Activated naive CD4-positive, alpha-beta T cell treated with anti-CD3 and anti-CD28 coated beads, Interleukin-2, amount 10 ng/mL, durations not matched to agents 7 days and 5 days (primary cell): ENCODE measurements at regions not wholly inside any gene's neighbourhood (a gene's known extent, or its start where the extent isn't known, plus 50 kb on each side); places are given as distances from the start of the nearest gene placed in this dataset.

Experiments used
- CTCF ChIA-PET: fragments of 350-600 bp; sonication (Branson Sonifier 250); formaldehyde crosslinking; loops from one replicate; lab custom pipeline; 2021; ENCODE audit warnings: antibody characterized with exemption; lab: Charles Lee
- DNase-seq: peaks from one replicate; pipeline ENCODE4 v3.0.0-alpha.2; 2020
- H3K27ac Mint-ChIP-seq: one replicate; pipeline ENCODE4 v1.8.0; 2021; ENCODE audit warnings: mild to moderate bottlenecking, moderate library complexity, mixed read lengths
- H3K27me3 Mint-ChIP-seq: one replicate; pipeline ENCODE4 v1.8.0; 2021; ENCODE audit warnings: mild to moderate bottlenecking, mixed read lengths
- H3K36me3 Mint-ChIP-seq: one replicate; pipeline ENCODE4 v1.8.0; 2021; ENCODE audit warnings: mixed read lengths
- H3K4me1 Mint-ChIP-seq: one replicate; pipeline ENCODE4 v1.8.0; 2021; ENCODE audit warnings: mixed read lengths
- H3K4me3 Mint-ChIP-seq: one replicate; pipeline ENCODE4 v1.8.0; 2021; ENCODE audit warnings: mild to moderate bottlenecking, moderate library complexity, mixed read lengths
- H3K9me3 Mint-ChIP-seq: one replicate; pipeline ENCODE4 v1.8.0; 2021; ENCODE audit warnings: mixed read lengths

DNA sequence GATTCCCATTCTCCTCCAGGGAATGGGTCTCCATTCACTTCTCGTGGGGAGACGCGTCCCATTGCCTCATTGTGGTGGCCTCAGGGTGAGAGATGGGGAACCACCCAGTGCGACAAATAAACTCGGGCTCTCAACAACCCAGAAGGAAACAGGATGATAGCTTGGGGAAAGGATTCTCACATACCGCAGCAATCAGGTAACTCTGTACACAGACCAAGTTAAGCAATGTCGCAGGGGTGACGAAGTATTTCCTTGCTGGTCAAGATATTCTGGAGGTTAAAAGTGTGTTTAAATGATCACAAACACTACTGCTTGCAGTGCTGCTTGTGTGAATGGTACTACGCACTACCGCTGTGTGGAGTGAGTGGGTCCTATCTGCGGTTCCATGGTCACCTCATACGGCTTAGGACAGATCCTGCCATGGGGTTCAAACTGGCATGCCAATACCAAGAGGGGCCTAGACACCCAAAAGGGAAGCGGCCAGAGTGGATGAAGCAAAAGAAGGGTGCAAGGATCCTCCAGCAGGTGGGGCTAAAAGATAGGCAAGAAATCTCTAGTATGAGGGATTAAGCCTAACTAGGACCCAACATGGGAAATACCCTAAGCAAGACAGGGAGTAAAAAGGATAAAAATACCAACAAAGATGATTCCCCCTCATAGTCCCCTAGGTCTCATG is 143.8 kb upstream of the TMEM106B start:
- Mint-ChIP-seq H3K9me3 (no peaks in the 10 kb centered on the region), H3K27ac (no peak overlapping the region), H3K36me3 (no peaks in the 10 kb centered on the region), H3K27me3 (peaks cover under 1% of the 10 kb centered on the region), H3K4me1 (no peaks in the 10 kb centered on the region), H3K4me3 (no peak overlapping the region)
- peak; percentile 69 for DNase-seq
- CTCF ChIA-PET: interaction anchor here (0.9 to 5.9 kb wide), 5 partner anchors 10 to 424 kb away, joined by 3 to 32 read pairs (median 4); no protein-coding TSS in a partner anchor

DNA sequence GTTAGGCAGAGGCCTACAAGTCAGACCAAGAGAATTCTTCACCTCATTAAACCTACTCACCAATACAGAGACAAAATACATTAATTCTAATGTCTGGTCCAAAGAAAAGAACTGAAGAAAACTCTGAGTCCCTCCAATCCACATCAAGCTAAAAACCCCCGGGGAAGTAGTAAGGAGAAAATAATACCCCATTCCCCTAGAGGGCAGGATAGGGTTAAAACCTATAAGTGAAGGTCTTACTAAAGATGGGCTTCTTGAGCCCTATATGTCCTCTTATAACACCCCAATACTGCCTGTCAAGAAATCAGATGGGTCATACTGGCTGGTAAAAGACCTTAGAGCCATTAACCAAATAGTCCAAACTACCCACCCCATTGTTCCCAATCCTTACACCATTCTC is 141.3 kb upstream of the TMEM106B start:
- no peaks in the 10 kb centered on the region for H3K4me1 Mint-ChIP-seq
- H3K9me3 Mint-ChIP-seq: peaks cover 4% of the 10 kb centered on the region
- CTCF ChIA-PET: interaction anchor here (0.7 to 5.9 kb wide), 6 partner anchors 222 to 388 kb away, joined by 3 to 32 read pairs (median 4); no protein-coding TSS in a partner anchor
- no peaks in the 10 kb centered on the region for H3K36me3 Mint-ChIP-seq
- DNase-seq: no peak
- peaks cover 4% of the 10 kb centered on the region for H3K27me3 Mint-ChIP-seq
- no peak overlapping the region for H3K27ac Mint-ChIP-seq
- H3K4me3 Mint-ChIP-seq: no peak overlapping the region

DNA sequence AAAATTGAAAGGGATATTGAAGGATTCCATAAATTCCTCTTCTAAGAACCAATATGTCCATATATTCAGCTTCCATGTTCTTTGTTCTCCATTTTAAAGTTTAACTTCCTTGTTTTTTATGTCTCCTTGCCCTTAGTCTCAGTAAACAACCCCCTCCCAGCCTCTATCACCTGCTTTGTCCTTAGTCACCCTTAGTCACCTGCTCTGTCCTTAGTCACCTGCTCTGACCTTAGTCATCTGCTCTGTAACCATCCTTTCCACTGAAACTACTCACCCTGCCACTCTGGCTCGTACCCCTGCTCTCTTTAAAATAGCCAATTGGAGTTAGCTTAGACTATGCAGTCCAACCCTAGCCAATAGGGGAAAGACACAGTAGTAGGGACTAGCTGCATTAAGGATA is 136.2 kb upstream of the TMEM106B start:
- H3K27me3 Mint-ChIP-seq: peaks cover 4% of the 10 kb centered on the region
- H3K4me3 Mint-ChIP-seq: no peak overlapping the region
- CTCF ChIA-PET: no interaction called here
- H3K4me1 Mint-ChIP-seq: no peaks in the 10 kb centered on the region
- DNase-seq: no peak
- H3K9me3 Mint-ChIP-seq: peaks cover 17% of the 10 kb centered on the region
- no peak overlapping the region for H3K27ac Mint-ChIP-seq
- H3K36me3 Mint-ChIP-seq: no peaks in the 10 kb centered on the region

DNA sequence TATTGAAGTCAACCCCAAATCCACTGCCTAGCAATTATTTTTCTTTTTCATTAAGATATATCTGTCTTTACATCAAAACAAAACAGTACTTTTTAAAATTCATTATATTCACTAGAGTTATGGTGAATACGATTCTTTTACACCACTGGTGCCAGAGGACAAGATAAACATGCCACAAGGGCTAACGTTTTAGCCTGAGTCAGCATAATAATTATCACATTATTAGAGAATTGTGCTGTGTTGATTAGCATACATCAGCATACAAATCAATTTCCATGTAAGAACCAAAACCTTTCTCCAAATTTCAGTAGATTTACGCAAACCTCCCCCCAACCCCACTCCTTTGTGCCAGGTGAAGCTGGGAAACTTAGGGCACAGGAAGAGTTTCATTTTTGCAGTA is 131.1 kb upstream of the TMEM106B start:
- Mint-ChIP-seq H3K27ac (no peak overlapping the region), H3K4me3 (no peak overlapping the region), H3K9me3 (peaks cover 10% of the 10 kb centered on the region), H3K36me3 (no peaks in the 10 kb centered on the region), H3K27me3 (no peaks in the 10 kb centered on the region), H3K4me1 (no peaks in the 10 kb centered on the region)
- no peak for DNase-seq
- CTCF ChIA-PET: no interaction called here

DNA sequence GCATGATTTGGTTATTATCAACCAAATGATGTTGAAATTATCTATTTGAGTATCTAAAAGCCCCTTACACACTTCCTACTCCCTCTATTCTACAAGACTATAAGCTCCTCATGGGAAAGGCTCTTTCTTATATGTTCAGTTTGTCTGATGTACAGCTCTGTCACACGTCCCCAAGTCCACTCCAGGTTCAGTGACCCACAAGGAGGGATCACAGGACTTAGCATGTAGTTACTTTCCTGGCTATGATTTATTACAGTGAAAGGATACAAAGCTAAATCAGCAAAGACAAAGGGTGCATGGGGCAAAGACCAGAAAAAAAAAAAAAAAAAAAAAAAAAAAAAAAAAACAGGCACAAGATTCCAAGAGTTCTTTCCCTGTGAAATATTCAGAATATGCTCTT is 125.6 kb upstream of the TMEM106B start:
- Mint-ChIP-seq H3K27ac (no peak overlapping the region), H3K4me3 (no peak overlapping the region), H3K9me3 (peaks cover 3% of the 10 kb centered on the region), H3K36me3 (no peaks in the 10 kb centered on the region), H3K27me3 (no peaks in the 10 kb centered on the region), H3K4me1 (no peaks in the 10 kb centered on the region)
- CTCF ChIA-PET: interaction anchor here (1.1 kb wide), 1 partner anchor 206 kb away, joined by 4 read pairs; no protein-coding TSS in a partner anchor
- no peak for DNase-seq

DNA sequence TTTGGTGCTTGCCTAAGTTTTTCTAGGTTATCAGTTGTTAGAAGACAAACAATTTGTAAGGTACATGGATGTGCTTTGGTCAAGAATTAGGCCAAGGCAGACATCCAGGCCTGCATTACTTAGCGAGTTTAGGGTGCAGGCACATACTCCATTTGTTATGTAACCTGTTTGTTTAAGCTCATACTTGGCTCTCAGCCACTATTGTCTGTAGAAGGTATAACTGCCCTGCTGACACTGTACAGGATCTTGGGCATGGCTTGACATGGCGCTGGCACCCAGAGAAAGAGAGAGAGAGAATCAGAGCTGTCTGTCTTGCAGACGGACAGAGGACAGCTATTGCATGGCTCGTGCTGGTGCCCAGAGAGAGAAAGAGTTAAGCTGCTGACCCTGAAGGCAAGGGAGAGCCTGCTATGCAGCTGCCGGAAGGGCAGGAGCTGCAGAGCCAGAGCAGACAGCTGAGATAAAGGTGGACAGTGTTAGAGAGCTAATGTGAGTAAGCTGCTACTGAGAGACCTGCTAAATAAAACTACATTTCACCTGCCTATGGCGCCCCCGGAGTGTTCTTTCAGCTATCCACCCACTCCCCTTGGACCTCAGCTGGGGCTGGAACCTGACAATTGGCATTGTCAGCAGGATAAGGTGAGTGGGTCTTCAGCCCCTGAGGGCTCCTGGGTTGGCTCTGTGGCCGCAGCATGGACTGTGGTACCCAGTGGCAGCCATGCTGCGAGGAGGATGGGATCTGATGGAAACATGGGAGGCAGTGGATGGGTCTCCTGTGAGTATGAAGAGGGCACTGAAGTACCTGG is 120.9 kb upstream of the TMEM106B start:
- peaks cover 3% of the 10 kb centered on the region for H3K27me3 Mint-ChIP-seq
- no peak overlapping the region for H3K4me3 Mint-ChIP-seq
- DNase-seq: no peak
- CTCF ChIA-PET: interaction anchor here (1.0 kb wide), 1 partner anchor 202 kb away, joined by 3 read pairs; no protein-coding TSS in a partner anchor
- H3K4me1 Mint-ChIP-seq: no peaks in the 10 kb centered on the region
- no peaks in the 10 kb centered on the region for H3K36me3 Mint-ChIP-seq
- no peak overlapping the region for H3K27ac Mint-ChIP-seq
- peaks cover 3% of the 10 kb centered on the region for H3K9me3 Mint-ChIP-seq

DNA sequence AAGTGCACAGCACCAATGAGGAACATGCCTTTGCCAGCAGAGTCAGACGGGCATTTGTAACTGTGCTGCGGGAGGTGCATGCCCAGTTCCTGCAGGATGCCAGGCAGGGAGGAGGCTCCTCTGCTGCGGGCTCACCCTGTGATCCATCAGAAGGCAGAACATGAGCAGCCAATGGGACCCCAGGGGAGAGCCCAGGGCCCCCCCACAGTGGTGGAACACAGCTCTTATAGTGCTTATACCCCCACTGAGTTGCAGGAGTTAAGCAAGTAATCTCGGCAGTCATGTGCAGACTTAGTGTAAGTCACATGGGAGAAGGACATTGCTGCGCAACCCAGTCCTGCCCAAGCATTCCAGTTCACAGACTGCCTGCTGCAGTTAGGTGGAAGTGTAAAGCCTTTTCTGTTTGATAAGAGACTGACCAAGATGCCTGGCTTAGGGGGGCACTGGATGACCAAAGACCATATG is 120.3 kb upstream of the TMEM106B start:
- Mint-ChIP-seq H3K27ac (no peak overlapping the region), H3K36me3 (no peaks in the 10 kb centered on the region), H3K9me3 (peaks cover 3% of the 10 kb centered on the region), H3K4me3 (no peak overlapping the region), H3K4me1 (no peaks in the 10 kb centered on the region), H3K27me3 (peaks cover 3% of the 10 kb centered on the region)
- CTCF ChIA-PET: no interaction called here
- no peak for DNase-seq

DNA sequence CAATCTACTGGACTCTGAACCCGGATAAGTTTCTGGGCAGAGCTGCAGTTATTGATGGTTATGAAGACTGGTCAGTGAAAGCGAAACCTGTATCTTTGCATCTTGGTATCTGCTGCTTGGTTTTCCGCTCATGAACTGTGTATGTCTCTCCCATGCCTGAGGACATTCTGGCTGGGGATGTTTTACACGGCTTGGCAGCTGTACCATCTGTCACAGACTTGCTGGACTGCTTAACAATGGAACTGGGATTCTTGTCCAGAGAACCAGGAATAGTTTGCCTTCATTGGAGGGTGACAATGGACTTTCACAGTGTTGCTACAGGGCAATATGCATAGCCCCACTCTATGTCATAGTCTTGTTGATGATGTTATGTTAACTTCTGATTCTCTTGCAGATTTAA is 119.9 kb upstream of the TMEM106B start:
- Mint-ChIP-seq H3K27me3 (peaks cover 3% of the 10 kb centered on the region), H3K36me3 (no peaks in the 10 kb centered on the region), H3K4me1 (no peaks in the 10 kb centered on the region), H3K4me3 (no peak overlapping the region), H3K27ac (no peak overlapping the region), H3K9me3 (peaks cover 3% of the 10 kb centered on the region)
- CTCF ChIA-PET: no interaction called here
- no peak for DNase-seq

DNA sequence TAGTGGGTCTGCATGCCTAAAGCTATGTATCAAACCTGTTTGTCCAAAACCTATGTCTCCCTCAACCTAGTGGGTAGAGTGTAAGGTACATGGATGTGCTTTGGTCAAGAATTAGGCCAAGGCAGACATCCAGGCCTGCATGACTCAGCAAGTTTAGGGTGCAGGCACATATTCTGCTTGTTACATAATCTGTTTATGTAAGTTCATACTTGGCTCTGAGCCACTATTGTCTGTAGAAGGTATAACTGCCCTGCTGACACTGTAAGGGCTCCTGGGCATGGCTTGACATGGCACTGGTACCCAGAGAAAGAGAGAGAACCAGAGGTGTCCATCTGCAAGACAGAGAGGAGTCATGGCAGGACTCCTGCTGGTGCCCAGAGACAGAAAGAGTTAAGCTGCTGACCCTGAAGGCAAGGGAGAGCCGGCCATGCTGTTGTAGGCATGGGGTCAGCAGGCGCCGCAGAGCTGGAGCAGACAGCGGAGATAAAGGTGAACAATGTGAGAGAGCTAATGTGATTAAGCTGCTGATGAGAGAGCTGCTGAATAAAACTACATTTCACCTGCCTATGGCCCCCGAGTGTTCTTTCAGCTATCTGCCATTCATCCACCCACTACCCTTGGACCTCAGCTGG is 118.5 kb upstream of the TMEM106B start:
- Mint-ChIP-seq H3K4me1 (no peaks in the 10 kb centered on the region), H3K36me3 (no peaks in the 10 kb centered on the region), H3K27ac (no peak overlapping the region), H3K27me3 (peaks cover 3% of the 10 kb centered on the region), H3K4me3 (no peak overlapping the region), H3K9me3 (no peaks in the 10 kb centered on the region)
- no peak for DNase-seq
- CTCF ChIA-PET: no interaction called here

DNA sequence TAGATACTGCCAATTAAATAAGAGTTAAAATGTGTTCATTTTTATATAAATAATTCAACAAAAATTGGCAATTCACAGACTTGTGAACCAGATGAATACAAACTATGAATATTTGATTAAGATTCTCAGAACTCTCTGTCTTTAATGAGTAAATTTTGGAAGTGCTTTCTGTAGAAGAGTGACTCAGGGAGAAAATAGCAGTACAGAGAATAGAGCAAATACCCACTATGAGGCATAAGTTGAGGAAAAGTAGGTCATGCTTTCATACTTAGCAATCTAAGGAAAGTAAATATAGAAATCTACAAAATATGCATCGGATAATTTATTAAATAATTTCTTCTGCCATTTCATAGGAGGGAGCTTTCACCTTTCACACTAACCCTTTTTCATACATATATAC is 117.7 kb upstream of the TMEM106B start:
- Mint-ChIP-seq H3K27ac (no peak overlapping the region), H3K4me1 (no peaks in the 10 kb centered on the region), H3K9me3 (no peaks in the 10 kb centered on the region)

DNA sequence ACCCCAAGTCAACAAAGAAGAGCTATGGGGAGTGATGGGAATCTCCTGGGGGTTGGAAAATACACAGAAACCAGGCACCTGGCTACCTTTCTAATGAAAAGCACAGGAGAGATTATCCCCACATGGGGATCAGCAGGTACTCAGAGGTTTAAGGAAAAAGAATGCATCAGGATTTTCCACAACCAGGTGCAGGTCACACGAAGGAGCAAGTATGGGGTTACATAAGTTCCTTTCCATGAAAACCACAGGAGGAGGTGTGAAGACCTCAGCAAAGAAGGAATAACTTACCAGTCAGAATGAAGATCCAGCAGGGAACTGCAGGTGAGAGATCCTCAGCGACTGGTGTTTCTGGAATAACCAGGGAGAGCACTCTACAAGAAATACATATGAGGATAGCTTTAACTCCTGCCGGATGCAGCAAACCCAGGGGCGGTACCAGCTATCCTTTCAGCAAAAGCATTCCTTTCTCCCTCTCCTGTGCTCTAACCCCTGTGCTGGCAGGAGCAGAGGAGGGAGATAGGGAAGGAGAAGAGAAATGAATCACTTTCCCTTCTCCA is 116.7 kb upstream of the TMEM106B start:
- CTCF ChIA-PET: no interaction called here
- no peaks in the 10 kb centered on the region for H3K36me3 Mint-ChIP-seq

More for the DNA sequence above, 117.7 kb upstream of the TMEM106B start:
- Mint-ChIP-seq H3K36me3 (no peaks in the 10 kb centered on the region), H3K4me3 (no peak overlapping the region), H3K27me3 (peaks cover 3% of the 10 kb centered on the region)
- CTCF ChIA-PET: no interaction called here
- no peak for DNase-seq

DNA sequence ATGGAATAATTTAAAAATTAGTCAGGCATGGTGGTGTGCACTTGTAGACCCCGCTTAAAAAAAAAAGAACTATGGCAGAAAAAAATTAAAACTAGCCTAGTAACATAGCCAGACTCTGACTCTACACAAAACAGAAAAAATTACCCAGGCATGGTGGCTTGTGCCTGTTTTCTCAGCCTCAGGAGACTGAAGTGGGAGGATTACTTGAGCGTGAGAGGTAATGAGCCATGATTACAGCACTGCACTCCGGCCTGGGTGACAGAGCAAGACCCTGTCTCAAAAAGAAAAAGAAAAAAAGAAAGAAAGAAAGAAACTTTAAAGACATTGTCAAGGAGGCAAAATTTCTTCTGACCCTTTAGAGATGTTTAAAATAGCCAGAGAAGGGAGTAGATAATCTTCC is 109.0 kb upstream of the TMEM106B start:
- Mint-ChIP-seq H3K27ac (no peak overlapping the region), H3K27me3 (no peaks in the 10 kb centered on the region), H3K9me3 (no peaks in the 10 kb centered on the region), H3K4me1 (no peaks in the 10 kb centered on the region), H3K36me3 (no peaks in the 10 kb centered on the region), H3K4me3 (no peak overlapping the region)
- no peak for DNase-seq
- CTCF ChIA-PET: no interaction called here

More for the DNA sequence above, 116.7 kb upstream of the TMEM106B start:
- Mint-ChIP-seq H3K4me1 (no peaks in the 10 kb centered on the region), H3K9me3 (no peaks in the 10 kb centered on the region), H3K27me3 (peaks cover 3% of the 10 kb centered on the region), H3K27ac (no peak overlapping the region), H3K4me3 (no peak overlapping the region)
- DNase-seq: no peak

DNA sequence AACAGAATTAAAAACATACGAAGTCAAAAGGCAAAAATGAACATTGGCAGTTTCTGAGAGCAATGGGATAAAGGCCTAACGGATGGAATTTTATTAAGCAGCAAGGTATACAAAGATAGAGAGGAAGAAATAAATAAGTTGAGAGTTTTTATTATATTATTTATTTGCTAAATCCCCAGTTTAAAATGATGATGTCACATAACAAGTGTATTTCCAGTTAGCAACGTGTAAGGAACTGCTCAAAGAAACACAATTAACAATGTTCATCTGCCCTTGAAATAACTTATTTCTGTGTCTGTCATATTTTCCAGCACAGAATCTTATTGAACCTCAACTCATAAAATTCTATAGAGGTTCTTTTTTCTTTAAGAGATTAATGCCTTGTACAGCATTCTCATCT is 108.6 kb upstream of the TMEM106B start:
- H3K4me3 Mint-ChIP-seq: no peak overlapping the region
- CTCF ChIA-PET: no interaction called here
- no peak for DNase-seq
- H3K27me3 Mint-ChIP-seq: no peaks in the 10 kb centered on the region
- no peak overlapping the region for H3K27ac Mint-ChIP-seq
- H3K9me3 Mint-ChIP-seq: no peaks in the 10 kb centered on the region
- no peaks in the 10 kb centered on the region for H3K36me3 Mint-ChIP-seq
- H3K4me1 Mint-ChIP-seq: no peaks in the 10 kb centered on the region

DNA sequence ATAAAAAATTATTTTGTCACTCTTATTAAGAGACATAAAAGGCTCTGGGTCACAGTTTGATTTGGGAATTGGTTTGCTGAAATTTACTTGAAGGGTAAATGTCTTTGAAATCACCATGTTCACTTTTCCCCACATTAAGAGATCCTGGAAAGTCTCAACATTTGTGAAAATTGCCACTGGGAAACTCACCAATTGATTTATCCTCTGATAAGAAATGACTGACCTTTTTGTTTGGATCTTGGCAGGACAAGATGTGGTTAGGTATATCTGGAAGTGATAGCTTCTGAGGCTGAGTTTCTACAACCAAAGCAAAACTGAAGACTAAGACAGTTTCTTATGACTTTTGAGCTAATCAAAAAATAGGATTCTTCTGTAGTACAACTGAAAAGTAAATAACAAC is 107.1 kb upstream of the TMEM106B start:
- H3K4me1 Mint-ChIP-seq: no peaks in the 10 kb centered on the region
- no peaks in the 10 kb centered on the region for H3K36me3 Mint-ChIP-seq
- H3K27me3 Mint-ChIP-seq: no peaks in the 10 kb centered on the region
- CTCF ChIA-PET: no interaction called here
- H3K9me3 Mint-ChIP-seq: no peaks in the 10 kb centered on the region
- no peak for DNase-seq
- H3K4me3 Mint-ChIP-seq: no peak overlapping the region
- no peak overlapping the region for H3K27ac Mint-ChIP-seq
